Esophagus muscularis mucosa (tissue), 4 donors: ENCODE measurements at regions not wholly inside any gene's neighbourhood (a gene's known extent, or its start where the extent isn't known, plus 50 kb on each side); places are given as distances from the start of the nearest gene placed in this dataset.
"Not testable (repeated sequence)": the region's sequence is repeated elsewhere in the genome, so short reads cannot be mapped to it uniquely, and the experiment has no call there.

Source experiments
- DNase-seq: peaks from one replicate; pipeline ENCODE4 v3.0.0-alpha.2; 2017; ENCODE audit errors: extremely low spot score
- H3K27ac ChIP-seq, 4 donors: fragments of 200-600 bp; sonication (generic); replicated peaks in 1 of 4; 1 replicate in 3 of 4; 2 replicates in 1 of 4; pipeline ENCODE4 v1.5.1; 2016 to 2019; ENCODE audit warnings: mild to moderate bottlenecking in 1 of 4
- H3K27me3 ChIP-seq, 4 donors: fragments of 200-600 bp; sonication (generic); one replicate each; pipeline versions ENCODE4 v1.5.1 to v1.6.0; 2016 to 2019
- H3K36me3 ChIP-seq, 4 donors: fragments of 200-600 bp; sonication (generic); one replicate each; pipeline ENCODE4 v1.5.1; 2016 to 2019
- H3K4me1 ChIP-seq, 4 donors: fragments of 200-600 bp; sonication (generic); one replicate each; pipeline ENCODE4 v1.5.1; 2016 to 2019
- H3K4me3 ChIP-seq, 4 donors: fragments of 200-600 bp; sonication (generic); 1 replicate in 2 of 4; 2 replicates in 2 of 4; pipeline ENCODE4 v1.5.1; 2016 to 2019; ENCODE audit warnings: mild to moderate bottlenecking in 4 of 4, moderate library complexity in 1 of 4
- H3K9me3 ChIP-seq, 4 donors: fragments of 200-600 bp; sonication (generic); 1 replicate in 3 of 4; 2 replicates in 1 of 4; pipeline ENCODE4 v1.5.1; 2016 to 2019
- EP300 ChIP-seq: sonication (generic); formaldehyde crosslinking; IDR thresholded peaks from one replicate; pipeline ENCODE4 v1.6.1; 2017; ENCODE audit warnings: antibody characterized with exemption
- POLR2A ChIP-seq: fragments of 450-650 bp; IDR thresholded peaks from one replicate; pipeline ENCODE4 v1.6.1; 2017; ENCODE audit warnings: antibody characterized with exemption, moderate library complexity, mild to moderate bottlenecking, low read depth
- POLR2AphosphoS5 ChIP-seq, 2 donors: sonication (generic); formaldehyde crosslinking; IDR thresholded peaks; one replicate each; pipeline ENCODE4 v1.6.1; 2017; ENCODE audit warnings: antibody characterized with exemption in 2 of 2
- WGBS: methylation state at CpG from one replicate; pipeline ENCODE4 v1.1.5; 2018; 5-methylcytosine and 5-hydroxymethylcytosine counted together
- intact Hi-C: fragments of 100-400 bp; cut with DNase I; formaldehyde crosslinking; loops from one replicate; pipeline ENCODE4 v1.15.1; 2023
- TF ChIP-seq, protein P1 (sequence below), 3 experiments: fragments of 200-600 bp in 2 of 3; fragments of 450-650 bp in 1 of 3; sonication (generic) in 2 of 3; IDR thresholded peaks; one replicate each; pipeline ENCODE4 v1.5.1; 2017 to 2019; ENCODE audit warnings: antibody characterized with exemption in 3 of 3, mild to moderate bottlenecking in 2 of 3, moderate library complexity in 1 of 3

DNA sequence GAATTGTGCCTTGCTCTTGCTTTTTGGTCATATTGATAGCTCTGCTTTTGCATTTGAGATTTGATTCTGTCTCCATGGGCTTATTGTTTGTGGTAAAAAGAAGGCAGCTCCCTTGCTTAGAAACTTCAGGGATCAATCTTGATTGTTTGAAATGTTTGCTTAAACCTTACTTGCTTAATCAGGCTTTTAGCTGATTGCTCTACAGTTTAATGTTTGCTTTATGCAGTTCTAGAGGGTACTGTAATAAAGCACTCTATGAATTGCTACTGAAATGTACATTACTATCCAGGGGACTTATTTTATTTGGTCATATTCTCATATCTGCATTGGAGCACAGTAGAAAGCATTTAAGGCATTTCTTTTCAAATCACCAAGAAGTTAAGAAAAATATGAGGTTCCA is 545.4 kb upstream of the HS3ST5 start:
- intact Hi-C loops, result no loop called here

DNA sequence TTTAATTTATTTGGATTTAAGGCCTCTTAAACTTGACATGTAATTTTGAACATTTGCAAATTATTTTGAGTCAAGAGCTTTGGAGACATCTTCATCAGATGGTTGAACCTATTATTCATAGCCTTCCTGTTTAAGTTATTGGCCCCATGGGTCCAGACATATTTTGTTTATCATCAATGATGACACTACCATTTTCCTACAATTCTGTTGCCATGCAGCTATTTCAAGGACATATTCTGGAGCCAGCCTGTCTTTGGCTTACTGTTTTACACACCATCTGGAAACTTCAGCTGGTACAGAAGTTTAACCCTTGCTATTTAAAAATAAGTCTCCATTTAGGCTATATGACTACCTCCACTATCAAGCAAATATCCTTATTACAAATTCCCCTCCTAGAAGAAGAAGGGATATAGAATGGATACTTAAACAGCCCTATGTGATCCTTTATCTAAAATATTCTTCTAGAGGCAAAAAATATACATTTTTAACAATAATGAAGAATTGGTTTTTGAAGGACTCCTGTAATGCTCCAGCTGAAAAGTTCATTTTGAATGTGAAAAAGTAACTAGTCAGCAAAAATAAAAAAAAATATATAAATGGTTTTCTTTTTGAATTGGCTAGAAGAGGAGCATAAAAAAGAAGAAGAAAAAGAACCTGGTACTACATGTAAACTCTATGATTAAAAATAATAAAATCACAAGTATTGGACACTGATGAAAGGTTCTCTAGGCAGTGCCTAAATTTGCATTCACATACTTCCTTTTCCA is 544.0 kb upstream of the HS3ST5 start:
- no peaks in the 10 kb centered on the region for H3K9me3 ChIP-seq
- no peak overlapping the region for H3K27ac ChIP-seq
- DNase-seq, result no peak
- no peaks in the 10 kb centered on the region for H3K27me3 ChIP-seq
- no peaks in the 10 kb centered on the region for H3K4me1 ChIP-seq
- intact Hi-C loops, result no loop called here
- TF ChIP-seq, protein P1, sequence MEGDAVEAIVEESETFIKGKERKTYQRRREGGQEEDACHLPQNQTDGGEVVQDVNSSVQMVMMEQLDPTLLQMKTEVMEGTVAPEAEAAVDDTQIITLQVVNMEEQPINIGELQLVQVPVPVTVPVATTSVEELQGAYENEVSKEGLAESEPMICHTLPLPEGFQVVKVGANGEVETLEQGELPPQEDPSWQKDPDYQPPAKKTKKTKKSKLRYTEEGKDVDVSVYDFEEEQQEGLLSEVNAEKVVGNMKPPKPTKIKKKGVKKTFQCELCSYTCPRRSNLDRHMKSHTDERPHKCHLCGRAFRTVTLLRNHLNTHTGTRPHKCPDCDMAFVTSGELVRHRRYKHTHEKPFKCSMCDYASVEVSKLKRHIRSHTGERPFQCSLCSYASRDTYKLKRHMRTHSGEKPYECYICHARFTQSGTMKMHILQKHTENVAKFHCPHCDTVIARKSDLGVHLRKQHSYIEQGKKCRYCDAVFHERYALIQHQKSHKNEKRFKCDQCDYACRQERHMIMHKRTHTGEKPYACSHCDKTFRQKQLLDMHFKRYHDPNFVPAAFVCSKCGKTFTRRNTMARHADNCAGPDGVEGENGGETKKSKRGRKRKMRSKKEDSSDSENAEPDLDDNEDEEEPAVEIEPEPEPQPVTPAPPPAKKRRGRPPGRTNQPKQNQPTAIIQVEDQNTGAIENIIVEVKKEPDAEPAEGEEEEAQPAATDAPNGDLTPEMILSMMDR (IDR thresholded peaks at IDR 0.05), result no peak
- TF ChIP-seq POLR2AphosphoS5 (IDR thresholded peaks at IDR 0.05) (no peak), EP300 (no peak), POLR2A (no peak)
- H3K36me3 ChIP-seq, result no peaks in the 10 kb centered on the region
- H3K4me3 ChIP-seq, result no peak overlapping the region

More for the DNA sequence above, 545.4 kb upstream of the HS3ST5 start:
- H3K9me3 ChIP-seq, result no peaks in the 10 kb centered on the region
- no peak overlapping the region for H3K27ac ChIP-seq
- H3K4me1 ChIP-seq, result no peaks in the 10 kb centered on the region
- H3K4me3 ChIP-seq, result no peak overlapping the region
- no peaks in the 10 kb centered on the region for H3K27me3 ChIP-seq
- no peaks in the 10 kb centered on the region for H3K36me3 ChIP-seq
- TF ChIP-seq POLR2AphosphoS5 (IDR thresholded peaks at IDR 0.05), result no peak
- no peak for TF ChIP-seq EP300
- no peak for TF ChIP-seq POLR2A
- TF ChIP-seq, protein P1 (IDR thresholded peaks at IDR 0.05), result no peak
- no peak for DNase-seq

GRCh38 chr6:114879693-114880092 is 536.9 kb upstream of the HS3ST5 start:
- H3K4me1 ChIP-seq, result no peaks in the 10 kb centered on the region
- no peak overlapping the region for H3K4me3 ChIP-seq
- DNase-seq, result no peak
- intact Hi-C loops, result no loop called here
- TF ChIP-seq POLR2A (no peak), POLR2AphosphoS5 (IDR thresholded peaks at IDR 0.05) (no peak), EP300 (no peak)
- TF ChIP-seq, protein P1 (IDR thresholded peaks at IDR 0.05), result no peak
- no peaks in the 10 kb centered on the region for H3K36me3 ChIP-seq
- H3K27me3 ChIP-seq, result no peaks in the 10 kb centered on the region
- H3K9me3 ChIP-seq, result no peaks in the 10 kb centered on the region
- no peak overlapping the region for H3K27ac ChIP-seq

DNA sequence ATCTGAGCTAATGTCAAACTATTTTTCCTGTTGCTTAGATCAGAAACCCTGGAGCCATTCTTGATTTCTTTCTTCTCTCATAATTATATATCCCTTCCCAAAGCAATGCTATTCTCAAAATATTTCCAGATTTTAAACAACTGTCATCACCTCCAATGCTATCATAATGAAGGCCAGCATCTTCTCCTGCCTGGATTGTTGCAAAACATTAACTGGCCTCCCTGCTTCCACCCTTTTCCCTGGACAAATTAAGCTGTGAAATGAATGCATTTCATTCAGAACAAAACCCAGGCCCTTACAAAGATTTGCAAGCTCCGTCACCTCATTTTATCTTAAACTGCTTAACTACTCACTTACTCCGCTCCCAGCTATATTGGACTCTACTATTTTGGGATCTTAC is 535.3 kb upstream of the HS3ST5 start:
- TF ChIP-seq POLR2A, result no peak
- no peak for TF ChIP-seq POLR2AphosphoS5 (IDR thresholded peaks at IDR 0.05)
- TF ChIP-seq, protein P1 (IDR thresholded peaks at IDR 0.05), result no peak
- no peak for TF ChIP-seq EP300

GRCh38 chr6:114874410-114874809 is 531.6 kb upstream of the HS3ST5 start:
- H3K27ac ChIP-seq, result no peak overlapping the region
- H3K4me1 ChIP-seq, result no peaks in the 10 kb centered on the region
- WGBS, result 75% methylated on average over 4 of the region's 4 CpGs
- H3K9me3 ChIP-seq, result no peaks in the 10 kb centered on the region
- intact Hi-C loops, result no loop called here
- H3K27me3 ChIP-seq, result no peaks in the 10 kb centered on the region
- no peaks in the 10 kb centered on the region for H3K36me3 ChIP-seq
- no peak overlapping the region for H3K4me3 ChIP-seq
- TF ChIP-seq EP300 (no peak), POLR2A (no peak), POLR2AphosphoS5 (IDR thresholded peaks at IDR 0.05) (no peak)
- TF ChIP-seq, protein P1 (IDR thresholded peaks at IDR 0.05), result no peak
- no peak for DNase-seq

More for the DNA sequence above, 535.3 kb upstream of the HS3ST5 start:
- intact Hi-C loops, result no loop called here
- no peaks in the 10 kb centered on the region for H3K36me3 ChIP-seq
- no peaks in the 10 kb centered on the region for H3K27me3 ChIP-seq
- 85% methylated on average over 2 of the region's 2 CpGs for WGBS
- DNase-seq, result no peak
- no peak overlapping the region for H3K4me3 ChIP-seq
- no peaks in the 10 kb centered on the region for H3K4me1 ChIP-seq
- no peak overlapping the region for H3K27ac ChIP-seq
- no peaks in the 10 kb centered on the region for H3K9me3 ChIP-seq

DNA sequence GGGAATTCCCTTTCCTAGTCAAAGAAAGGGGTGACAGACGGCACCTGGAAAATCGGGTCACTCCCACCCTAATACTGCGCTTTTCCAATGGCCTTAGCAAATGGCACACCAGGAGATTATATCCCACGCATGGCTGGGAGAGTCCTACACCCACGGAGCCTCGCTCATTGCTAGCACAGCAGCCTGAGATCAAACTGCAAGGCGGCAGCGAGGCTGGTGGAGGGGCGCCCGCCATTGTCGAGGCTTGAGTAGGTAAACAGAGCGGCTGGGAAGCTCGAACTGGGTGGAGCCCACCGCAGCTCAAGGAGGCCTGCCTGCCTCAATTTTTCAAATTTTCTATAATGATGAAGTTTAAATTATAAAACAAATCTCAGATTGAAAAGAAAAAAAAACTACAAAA is 522.7 kb upstream of the HS3ST5 start:
- DNase-seq, H3K36me3 ChIP-seq, H3K27me3 ChIP-seq, H3K27ac ChIP-seq, H3K4me1 ChIP-seq, H3K9me3 ChIP-seq, H3K4me3 ChIP-seq, intact Hi-C loops: not testable (repeated sequence)
- 92% methylated on average over 14 of the region's 14 CpGs for WGBS
